Pons (tissue), 1 donor: ENCODE measurements at regions not wholly inside any gene's neighbourhood (a gene's known extent, or its start where the extent isn't known, plus 50 kb on each side); places are given as distances from the start of the nearest gene placed in this dataset.
A peak's percentile ranks its signal among the peaks of the same experiment; 100 is the strongest.
"Not testable (repeated sequence)": the region's sequence is repeated elsewhere in the genome, so short reads cannot be mapped to it uniquely, and the experiment has no call there.

Source experiments
- DNase-seq: peaks from one replicate; pipeline ENCODE4 v3.0.0-alpha.2; 2016; ENCODE audit warnings: low spot score

DNA sequence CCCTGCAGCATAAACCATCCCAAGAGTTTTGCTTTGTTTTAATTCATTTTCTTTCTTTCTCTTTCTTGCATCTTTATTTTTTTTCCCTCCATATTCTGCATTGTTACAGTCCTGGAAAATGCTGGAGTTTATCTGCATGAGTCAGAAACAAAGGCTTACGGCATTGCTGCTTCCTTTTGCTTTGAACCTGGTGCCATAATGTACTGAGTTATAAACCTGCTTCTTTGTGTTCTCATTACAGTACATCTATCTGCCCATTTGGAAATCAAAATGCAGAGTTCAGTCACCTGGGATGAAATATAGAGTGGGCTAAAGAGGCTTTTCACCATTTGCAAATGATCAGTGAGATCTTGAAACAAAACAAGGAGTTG, 1009.2 kb upstream of the FANCL start:
- DNase-seq = peak; percentile 16

DNA sequence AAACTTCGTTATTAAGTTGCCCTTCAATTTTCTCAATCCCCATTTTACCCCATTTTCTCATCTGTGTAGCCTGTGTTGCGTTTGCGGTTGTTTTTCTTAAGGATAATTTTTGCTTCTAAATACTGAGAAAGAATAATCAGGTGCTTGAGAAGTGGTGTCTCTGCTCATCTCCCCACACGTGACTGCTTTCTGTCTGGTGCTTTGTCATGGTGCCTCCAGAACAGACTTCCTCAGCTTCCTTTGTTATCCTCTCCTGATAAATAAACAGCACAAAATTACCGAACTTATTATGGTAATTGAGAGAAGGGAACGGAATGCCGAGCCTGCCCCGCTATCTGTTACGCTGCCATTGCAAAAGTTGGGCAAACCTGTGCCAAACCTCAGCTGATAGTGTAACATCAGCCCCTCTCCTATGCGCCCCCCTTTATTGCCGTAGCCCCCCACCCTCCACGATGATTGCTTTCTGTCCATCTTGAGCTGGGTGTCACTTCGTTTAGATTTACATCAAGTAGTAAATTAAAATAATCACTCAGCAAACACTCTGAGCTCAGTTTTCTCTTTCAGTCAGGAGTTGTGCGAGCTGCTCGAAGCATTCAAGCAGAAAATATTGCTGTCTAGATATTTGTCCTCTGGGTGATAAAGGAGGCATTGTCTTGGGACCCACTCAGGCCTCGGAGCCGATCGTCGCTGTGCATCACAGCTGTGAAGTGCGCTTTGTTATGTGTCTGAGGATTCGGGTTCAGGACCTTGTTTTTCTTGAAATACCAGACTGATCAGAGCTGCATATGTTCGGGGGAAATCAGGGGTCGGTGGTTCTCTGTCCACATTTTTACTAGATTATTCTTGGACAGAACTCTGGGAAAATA, 1008.5 kb upstream of the FANCL start:
- peak; percentile 86 for DNase-seq

DNA sequence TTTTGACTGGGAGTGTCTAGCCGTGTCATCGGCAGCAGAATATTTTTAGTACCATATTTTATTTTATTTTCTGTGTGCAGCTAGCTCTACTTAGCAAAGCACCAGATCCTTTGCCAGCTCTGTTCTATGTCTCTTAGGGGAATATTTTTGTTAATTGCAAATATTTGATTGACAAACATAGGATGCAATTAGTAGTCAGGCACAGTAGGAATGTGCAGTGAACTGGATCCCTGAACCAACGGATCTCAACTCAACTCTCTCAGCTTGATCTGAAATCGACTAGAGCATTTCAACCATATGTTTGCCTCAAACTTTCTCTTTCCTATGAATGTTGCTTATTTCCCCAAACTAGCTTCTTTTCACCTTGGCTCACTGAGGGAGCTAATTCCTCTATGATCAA, 998.0 kb upstream of the FANCL start:
- DNase-seq = no peak

DNA sequence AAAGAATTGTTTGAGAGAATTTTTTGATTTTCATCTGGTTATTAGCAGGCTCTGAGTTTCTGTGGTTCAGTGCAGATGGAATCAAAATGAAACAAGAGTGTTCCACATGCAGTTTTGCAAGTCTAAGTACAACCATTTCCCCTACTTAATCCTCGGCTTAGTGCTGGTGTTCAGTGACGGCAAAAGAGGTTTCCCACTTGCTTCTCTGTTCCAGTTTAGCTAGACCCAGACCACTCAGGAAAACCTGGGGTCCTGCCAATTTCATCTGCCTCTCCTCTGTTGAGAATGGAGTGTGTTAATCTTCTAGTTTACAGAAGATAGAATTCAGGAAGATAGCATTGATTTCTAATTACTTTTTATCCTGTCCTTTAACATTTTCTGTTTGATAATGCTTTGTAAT, 996.2 kb upstream of the FANCL start:
- no peak for DNase-seq

DNA sequence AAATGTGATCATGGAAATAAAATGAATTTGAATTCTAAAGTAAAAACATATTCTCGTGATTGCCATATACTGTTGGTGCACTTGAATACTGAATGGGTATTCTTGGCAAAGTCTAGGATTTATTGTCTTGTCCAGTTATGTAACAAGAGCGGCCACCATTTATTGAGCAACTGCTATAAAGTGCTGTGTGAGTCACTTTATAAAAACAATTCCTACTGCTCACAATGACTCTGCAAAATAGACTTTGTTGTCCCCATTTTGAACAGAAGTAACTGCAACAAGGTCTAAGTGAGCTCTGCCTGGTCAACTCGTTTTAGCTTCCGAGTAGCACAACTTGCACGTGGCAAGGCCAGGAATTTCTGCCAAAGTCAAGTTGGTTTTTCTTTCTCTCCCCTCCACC, 995.6 kb upstream of the FANCL start:
- DNase-seq = no peak

DNA sequence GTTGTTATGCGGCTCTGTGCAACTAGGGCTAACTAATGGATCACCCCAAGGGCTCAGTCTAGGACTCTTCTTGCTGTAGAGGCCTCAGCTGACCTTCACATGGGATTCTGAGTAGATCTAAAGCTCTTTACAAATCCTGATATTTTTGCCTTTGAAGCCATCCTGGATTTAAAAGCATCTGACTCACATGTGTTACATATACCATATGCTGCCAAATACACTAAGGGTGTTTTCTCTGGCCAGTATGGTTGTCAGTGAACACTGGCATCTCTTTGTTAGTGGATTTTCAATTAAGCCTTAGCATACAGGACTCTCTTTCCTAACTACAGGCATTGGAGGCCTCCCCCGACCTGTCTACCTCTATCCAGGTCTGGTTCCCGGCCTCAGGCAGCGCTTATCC, 992.8 kb upstream of the FANCL start:
- DNase-seq = no peak

DNA sequence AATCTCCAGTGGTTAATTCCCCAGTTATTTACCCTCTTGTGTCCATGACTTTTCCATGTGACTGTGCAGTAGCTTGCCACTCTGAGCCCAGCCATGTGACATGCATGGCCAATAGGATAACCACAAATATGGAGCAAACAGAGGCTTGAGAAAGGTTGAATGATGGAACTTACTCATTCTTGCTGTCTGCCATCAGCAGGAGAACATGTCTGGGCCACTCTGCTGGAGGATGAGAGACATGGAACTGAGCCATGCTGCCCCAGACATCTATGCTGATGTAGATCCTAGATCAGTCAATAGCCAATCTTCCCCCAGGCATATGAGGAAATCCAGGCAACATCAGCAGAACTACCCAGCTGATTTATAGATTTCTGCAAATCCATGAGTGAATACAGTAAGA, 992.3 kb upstream of the FANCL start:
- DNase-seq = no peak

DNA sequence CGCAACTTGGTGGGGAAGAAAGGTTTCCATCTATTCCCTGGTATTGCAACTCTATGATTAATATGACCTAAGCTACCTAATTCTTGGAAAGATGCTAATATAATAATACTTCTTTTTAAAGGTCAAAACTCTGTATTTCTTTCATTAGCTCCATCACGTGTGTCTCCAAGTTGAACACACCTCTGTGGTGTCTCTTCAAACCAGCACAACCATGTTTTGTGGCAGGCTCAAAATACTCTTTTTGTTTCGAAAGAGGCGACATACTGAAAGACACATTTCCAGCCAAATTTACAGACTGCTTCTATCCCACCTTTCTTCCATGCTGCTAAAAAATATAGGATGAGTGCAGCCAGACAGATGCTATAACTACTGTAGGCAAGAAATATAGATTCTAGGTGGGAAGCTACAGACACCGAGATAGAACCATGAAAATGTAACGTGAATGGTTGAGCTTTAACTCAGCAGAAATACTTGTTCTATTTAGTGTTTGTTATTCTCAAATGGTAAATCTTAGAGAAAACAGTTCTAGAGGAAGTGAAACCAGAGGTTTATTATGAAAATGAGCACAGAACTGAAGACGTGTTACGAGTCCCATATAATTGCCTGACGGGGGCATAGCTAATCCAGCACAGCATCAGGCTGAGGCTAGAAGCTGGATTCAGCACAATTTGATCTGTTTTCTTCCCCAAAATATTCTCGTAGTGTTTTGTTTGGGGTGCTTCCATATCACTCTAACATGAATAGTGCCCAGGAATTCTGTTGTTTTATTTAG, 991.5 kb upstream of the FANCL start:
- no peak for DNase-seq

DNA sequence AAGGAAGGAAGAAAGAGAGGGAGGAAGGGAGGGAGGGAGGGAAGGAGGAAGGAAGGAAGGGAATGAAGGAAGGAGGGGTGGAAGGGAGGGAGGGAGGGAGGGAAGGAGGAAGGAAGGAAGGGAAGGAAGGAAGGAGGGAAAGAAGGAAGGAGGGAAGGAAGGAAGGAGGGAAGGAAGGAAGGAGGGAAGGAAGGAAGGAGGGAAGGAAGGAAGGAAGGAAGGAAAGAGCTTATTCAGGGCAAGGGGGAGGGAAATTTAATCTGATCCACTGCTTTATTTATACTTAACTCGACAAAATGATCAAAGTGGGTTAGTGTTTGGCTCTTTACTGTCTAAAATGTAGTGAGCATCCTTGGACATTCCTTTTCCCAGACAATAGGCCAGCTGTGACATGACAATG, 985.2 kb upstream of the FANCL start:
- not testable (repeated sequence) for DNase-seq

DNA sequence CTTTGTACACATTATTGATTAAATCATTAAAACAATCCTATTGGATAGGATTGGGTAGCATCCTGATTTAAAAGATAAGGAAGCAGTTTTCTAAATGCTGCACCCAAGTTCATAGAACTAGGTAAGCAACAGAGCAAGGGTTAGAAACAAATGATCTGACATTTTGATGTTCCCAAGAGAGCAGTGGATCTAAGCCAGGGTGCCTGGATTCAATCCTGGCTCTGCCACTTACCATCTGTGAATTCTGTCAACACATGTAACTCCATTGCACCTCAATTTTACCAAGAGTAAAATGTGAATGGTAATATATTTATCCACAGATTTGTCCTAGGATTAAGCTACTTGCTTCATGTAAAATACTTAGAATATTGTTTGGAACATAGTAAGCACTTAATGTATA, 982.6 kb upstream of the FANCL start:
- no peak for DNase-seq

DNA sequence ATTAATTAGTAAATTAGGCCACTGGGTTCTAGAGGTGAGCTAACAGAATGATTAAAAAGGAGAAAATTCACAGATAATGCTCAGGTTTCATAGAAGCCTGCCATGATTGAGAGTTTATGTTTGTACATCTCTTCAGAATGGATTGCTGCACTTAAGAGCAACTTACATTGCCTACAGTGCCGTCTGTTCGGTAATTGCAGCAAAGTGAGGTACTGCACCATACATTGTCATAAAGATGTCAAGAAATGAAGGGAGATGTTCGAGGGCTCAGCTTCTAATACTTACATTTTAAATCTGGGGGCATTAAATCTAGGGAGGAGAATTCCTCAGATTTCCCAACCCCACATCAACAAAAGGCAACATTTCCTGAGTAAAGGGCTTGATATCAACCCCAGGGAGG, 976.2 kb upstream of the FANCL start:
- no peak for DNase-seq

DNA sequence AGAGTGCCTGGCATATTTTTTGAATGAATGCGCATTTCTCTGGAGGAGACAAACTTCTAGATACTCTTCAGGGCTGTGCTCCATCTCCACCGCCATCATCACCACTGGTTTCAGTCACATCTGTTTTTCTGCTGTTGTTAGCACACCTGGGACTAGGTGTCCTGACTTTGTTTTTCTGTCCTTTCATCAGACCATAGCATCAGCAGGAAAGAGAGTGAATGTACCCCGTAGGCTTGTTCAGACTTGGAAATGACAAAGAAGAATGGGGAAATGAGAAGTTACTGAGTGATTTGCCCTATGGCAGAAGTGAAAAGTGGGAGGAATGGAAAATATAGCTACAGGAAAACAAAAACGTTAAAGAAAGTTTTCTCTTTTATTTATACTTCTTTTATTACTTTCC, 965.2 kb upstream of the FANCL start:
- no peak for DNase-seq

DNA sequence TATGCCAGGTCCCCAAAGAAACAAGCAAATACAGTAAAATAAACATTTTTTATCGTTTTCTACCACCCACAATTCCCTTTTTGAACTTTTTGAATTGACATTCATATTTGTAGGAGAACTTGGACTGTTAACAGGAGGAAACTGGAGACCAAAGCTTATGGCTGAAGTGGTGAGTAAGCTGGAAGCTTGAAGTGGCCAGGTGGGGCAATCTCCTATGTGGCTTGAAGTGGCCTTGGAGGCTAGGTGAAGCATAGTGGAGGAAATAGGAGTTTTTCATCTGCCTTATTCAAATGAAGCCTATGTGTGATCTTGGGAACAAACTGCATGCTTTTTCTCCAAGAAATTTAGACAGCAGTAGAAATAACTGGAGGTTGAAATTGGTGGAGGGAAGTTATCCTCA, 962.9 kb upstream of the FANCL start:
- DNase-seq = no peak

DNA sequence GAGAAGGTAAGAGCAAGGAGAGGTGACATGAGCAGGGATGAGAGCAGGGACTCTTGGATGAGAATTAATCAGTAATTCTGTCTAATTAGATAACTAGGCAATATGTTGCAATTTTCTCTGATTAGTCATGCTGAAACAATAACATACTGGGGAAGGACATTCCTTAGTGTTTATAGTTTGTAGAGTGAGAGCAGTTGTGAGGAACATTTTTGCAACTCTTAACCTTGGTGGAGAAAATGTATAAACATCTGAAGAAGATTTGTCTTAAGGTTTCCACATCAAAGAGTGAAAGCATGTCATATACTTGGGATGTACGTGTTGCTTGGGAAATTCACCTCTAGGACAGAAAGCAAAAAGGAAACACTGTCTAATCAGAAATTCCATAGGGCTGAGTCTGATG, 955.4 kb upstream of the FANCL start:
- DNase-seq = no peak

DNA sequence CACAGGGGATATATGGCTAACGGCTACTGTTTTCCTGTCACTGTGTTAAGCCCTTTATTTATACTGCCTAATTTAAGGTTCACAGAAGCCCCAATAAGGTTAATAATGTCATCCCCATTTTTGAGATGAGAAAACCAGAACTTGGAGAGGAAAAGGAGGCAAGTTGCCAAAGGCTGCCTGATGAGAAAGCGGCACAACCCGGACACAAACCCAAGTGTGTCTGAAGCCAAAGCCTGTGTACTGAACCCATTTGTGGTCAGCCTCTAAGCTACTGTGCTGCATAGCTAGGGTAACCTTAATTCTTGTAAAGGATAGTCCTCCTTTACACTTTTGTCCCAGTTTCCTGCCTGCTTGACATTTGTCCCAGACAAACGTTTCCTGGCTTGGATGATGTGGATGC, 954.7 kb upstream of the FANCL start:
- no peak for DNase-seq

DNA sequence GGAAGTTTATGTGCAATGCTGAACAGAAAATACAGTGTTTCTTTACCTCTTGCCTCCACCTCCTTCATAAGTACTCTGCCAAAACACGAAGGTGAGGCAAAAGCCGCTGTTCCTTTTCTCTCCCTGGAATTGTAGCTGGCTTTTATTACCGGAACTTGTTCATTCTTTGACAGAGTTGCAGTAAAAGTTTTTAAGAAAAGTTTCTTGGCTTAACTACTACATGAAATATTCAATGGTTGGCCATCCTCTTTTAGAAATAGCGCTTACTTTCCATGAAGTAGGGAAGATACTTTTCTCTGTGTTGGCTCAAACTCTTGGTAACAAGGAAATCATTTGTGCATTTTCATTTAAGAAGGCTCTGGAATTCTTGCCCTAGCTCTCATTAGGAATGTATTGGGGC, 950.7 kb upstream of the FANCL start:
- no peak for DNase-seq

DNA sequence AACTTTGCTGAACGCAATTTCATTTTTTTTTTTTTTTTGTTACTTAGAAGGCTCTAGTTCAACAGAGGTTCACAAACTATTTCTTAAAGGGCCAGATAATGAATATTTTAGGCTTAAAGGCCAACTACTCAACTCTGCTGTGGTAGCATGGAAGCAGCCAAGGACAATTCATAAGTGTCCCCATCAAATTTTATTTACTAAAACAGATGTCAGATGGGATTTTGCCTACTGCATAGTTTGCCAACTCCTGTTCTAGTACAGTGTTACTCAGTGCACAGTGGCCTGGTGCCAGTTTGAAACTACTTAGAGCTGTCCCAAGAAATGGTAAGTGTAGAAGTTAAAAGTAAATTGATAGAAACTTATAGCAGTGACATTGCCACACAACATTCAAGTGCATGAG, 949.4 kb upstream of the FANCL start:
- no peak for DNase-seq

DNA sequence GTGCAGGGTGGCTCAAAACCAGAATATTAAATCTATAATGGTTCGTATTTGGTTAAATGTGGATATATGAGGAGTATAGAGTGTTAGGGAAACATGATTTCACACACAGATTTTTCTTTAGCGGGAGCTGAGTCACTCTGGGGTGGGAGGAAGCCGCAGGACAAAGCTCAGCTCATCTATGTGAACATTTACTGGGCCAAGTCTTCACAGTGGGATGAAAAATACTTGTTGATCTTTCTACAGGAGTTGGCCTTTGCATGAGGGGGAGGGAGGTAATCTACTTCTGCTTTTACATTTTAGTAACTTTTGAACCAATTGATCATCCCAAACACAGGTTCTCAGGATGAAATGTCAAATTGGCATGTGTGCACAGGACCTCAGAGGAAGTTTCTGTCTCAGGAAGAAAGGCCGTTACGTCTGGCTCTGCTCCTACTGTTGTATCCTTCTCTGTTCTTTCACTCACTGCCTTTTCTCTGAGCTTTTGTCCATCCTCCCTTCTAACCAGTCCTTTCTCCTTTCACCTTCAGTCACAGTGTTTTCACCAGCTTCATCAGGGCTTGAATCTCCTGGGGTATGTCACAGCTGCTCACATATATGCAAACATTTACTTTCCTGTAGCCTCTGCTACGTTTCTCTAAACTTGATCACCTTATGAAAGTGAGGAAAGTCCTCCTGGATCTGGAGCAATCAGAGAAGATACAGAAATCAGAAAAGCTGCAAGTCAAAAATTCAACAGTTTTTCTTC, 943.3 kb upstream of the FANCL start:
- no peak for DNase-seq

DNA sequence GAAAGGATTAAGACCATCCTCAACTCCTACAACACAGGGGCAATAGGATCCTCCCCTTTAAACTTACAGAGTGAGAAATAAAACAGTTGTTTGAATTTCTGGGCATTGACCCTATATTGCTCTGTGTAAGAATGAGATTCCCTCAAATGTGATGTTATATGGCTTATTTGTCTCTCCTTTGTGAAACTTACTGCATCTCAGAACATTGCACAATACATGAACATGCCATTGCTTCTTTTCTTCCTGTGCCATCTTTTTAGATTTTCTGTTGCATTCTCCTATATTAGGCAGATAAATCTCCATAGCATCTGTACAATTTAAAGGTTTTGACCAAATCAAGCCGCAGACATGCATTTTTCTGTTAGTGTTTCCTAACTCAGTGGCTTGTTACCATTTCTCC, 941.9 kb upstream of the FANCL start:
- no peak for DNase-seq

DNA sequence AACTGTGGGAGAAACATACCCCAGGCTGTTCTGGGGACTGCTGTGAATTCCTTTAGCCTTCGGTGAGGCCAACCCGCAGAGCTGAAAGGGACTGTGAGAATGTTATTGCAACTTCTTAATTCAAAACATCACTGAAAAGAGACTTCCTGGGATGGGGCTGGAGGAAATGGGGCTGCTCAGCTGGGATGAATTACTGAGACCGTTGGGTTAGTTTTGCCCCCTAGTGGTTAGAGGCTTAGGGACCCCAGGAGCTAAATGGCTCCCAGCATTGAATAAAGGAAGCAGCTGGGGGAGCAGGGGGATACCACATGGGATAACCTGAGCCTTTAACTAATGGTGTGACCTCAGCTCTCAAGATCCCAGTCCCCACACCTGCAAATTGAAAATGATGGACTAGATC, 941.1 kb upstream of the FANCL start:
- peak; percentile 39 for DNase-seq

DNA sequence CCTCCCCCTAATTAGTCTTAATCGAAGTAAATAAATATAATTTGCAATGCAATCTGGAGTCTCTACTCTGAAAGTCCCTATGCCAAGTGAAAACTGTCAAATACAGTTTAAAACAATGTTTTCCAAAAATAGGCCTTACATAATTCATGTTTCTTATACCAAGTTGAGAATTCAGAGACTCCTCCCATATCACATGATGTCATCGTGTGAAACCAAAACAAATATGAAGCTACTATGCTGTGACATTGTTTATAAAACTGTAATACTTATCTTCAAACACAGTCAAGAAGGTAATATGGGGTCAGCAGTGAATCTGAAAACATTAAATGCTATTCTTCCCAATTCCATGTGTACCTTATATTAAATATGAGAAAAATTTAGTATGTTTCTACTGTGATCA, 940.2 kb upstream of the FANCL start:
- DNase-seq = no peak

DNA sequence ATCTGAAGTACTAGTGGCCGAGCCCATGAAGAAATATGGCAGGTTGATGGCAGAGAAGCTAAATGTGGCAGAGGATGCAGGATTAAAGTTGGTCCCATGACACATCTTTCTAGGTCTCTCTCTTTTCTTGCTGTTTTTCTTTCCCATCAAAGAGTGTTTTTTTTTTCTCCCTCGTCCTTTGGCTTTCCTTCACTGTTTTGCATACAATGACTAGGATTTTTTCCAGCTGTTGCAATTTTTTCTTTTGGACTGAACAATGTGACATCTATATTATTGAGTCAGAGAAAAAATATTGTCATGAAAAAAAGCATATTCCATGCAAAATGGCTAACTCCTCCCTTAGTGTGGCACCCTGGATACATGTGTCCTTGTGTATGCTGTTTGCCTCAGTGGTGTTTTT, 939.5 kb upstream of the FANCL start:
- no peak for DNase-seq

DNA sequence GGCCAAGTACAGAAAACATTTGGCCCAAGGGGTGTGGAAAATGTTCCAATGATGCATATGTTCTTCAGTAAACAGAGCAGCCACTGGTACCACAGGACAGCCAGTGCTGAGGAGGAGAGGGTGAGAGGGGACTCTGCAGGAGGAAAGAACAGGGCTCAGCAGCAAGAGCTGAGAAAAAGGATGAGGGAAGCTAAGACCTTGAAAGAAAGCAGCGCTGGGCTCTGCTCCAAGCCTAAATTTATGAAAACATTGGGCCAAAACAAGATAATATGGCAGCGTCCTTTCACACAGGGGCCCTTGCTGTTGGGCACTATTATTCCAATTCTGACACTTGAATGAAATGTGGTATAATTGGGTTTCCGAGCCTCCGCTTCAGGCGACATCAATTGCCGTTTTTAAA, 939.0 kb upstream of the FANCL start:
- DNase-seq = no peak
